Pancreas (tissue), 10 donors: ENCODE measurements at regions not wholly inside any gene's neighbourhood (a gene's known extent, or its start where the extent isn't known, plus 50 kb on each side); places are given as distances from the start of the nearest gene placed in this dataset.
"Not testable (repeated sequence)": the region's sequence is repeated elsewhere in the genome, so short reads cannot be mapped to it uniquely, and the experiment has no call there.

Experiments
- ATAC-seq, 4 donors: fragments of 200-7000 bp; cut with Tn5 transposase; one replicate each; pipeline versions ENCODE4 v1.8.0 to v1.9.1; 2020; ENCODE audit warnings: mild to moderate bottlenecking in 4 of 4, moderate library complexity in 4 of 4
- DNase-seq, 6 donors: peaks; one replicate each; pipeline ENCODE4 v3.0.0-alpha.2; 2020
- FAIRE-seq: peaks from 2 replicates; lab custom pipeline; 2012; peaks lifted over from hg19 to GRCh38; lab: Jason Lieb, UNC
- H3K27ac ChIP-seq, 4 donors: fragments of 200-600 bp; sonication (generic); 1 replicate in 3 of 4; 2 replicates in 1 of 4; pipeline versions ENCODE4 v1.5.0 to v1.8.0; 2020
- H3K27me3 ChIP-seq, 4 donors: fragments of 200-600 bp; one replicate each; pipeline ENCODE4 v1.8.0; 2021
- H3K36me3 ChIP-seq, 3 donors: fragments of 200-600 bp; sonication (generic) in 1 of 3; one replicate each; pipeline versions ENCODE4 v1.5.0 to v1.8.0; 2020 to 2021
- H3K4me1 ChIP-seq, 3 donors: fragments of 200-600 bp; one replicate each; pipeline ENCODE4 v1.8.0; 2021
- H3K4me3 ChIP-seq, 4 donors: fragments of 200-600 bp; sonication (generic) in 2 of 4; one replicate each; pipeline versions ENCODE4 v1.5.0 to v1.8.0; 2020 to 2021
- H3K9me3 ChIP-seq, 4 donors: fragments of 200-600 bp; one replicate each; pipeline ENCODE4 v1.8.0; 2021
- CTCF ChIP-seq, 4 donors: fragments of 200-600 bp; sonication (generic) in 3 of 4; IDR thresholded peaks; one replicate each; pipeline versions ENCODE4 v1.5.0 to v1.8.0; 2021; ENCODE audit warnings: antibody characterized with exemption in 4 of 4
- WGBS, 2 donors: extraction: QIAGEN DNeasy Blood & Tissue Kit; methylation state at CpG; one replicate each; pipeline ENCODE4 v1.1.7; 2013; 5-methylcytosine and 5-hydroxymethylcytosine counted together
- intact Hi-C, 3 donors: fragments of 100-400 bp; cut with DNase I; formaldehyde crosslinking; loops; one replicate each; pipeline versions ENCODE4 v1.11.1 to v1.14.2; 2022
- donor health status: healthy with polysubstance abuse.
- donor health status: DM: no; HTN: no; CAD: no; lungs with moderate emphysema.
- donor health status: DM: no; HTN: no; CAD: no.
- donor health status: control.
- donor health status: control.
- donor health status: Bipolar disorder and iron deficiency.
- donor health status: DM: yes; HTN: yes; CAD: no.
- donor health status: DM: no; HTN: no; CAD: no.
- donor health status: DM: no; HTN: no; CAD: no.
- donor health status: DM: yes; HTN: yes; CAD: no.

GRCh38 chr7:106442476-106442875, 157.7 kb upstream of the NAMPT start:
- 84 to 89% methylated on average over 1 of the region's 1 CpG for WGBS, 2 donors
- Histone ChIP-seq H3K27me3 (no peaks in the 10 kb centered on the region), H3K27ac (no peak overlapping the region), H3K36me3 (no peaks in the 10 kb centered on the region), H3K4me1 (no peaks in the 10 kb centered on the region), H3K9me3 (no peaks in the 10 kb centered on the region), H3K4me3 (no peak overlapping the region)
- FAIRE-seq (no peak), DNase-seq (no peak), ATAC-seq (no peak)
- no peak for TF ChIP-seq CTCF (IDR thresholded peaks at IDR 0.05)
- intact Hi-C loops = no loop called here

DNA sequence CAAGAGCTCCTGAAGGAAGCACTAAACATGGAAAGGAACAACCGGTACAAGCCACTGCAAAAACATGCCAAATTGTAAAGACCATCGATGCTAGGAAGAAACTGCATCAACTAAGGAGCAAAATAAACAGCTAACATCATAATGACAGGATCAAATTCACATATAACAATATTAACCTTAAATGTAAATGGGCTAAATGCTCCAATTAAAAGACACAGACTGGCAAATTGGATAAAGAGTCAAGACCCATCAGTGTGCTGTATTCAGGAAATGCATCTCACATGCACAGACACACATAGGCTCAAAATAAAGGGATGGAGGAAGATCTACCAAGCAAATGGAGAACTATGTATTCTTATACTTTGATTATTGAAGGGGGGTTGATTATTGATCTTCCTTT, 156.6 kb upstream of the NAMPT start:
- H3K27ac ChIP-seq, FAIRE-seq, H3K4me1 ChIP-seq, H3K4me3 ChIP-seq, H3K36me3 ChIP-seq, ATAC-seq, intact Hi-C loops, DNase-seq, H3K9me3 ChIP-seq, H3K27me3 ChIP-seq: not testable (repeated sequence)
- WGBS, 2 donors = 79 to 89% methylated on average over 2 of the region's 2 CpGs

DNA sequence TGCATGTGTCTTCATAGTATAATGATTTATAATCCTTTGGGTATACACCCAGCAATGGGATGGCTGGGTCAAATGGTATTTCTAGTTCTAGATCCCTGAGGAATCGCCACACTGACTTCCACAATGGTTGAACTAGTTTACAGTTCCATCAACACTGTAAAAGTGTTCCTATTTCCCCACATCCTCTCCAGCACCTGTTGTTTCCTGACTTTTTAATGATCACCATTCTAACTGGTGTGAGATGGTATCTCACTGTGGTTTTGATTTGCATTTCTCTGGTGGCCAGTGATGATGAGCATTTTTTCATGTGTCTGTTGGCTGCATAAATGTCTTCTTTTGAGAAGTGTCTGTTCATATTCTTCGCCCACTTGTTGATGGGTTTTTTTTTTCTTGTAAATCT, 152.2 kb upstream of the NAMPT start:
- 58 to 68% methylated on average over 2 of the region's 2 CpGs for WGBS, 2 donors
- H3K27me3 ChIP-seq, H3K4me3 ChIP-seq, H3K36me3 ChIP-seq, ATAC-seq, FAIRE-seq, H3K27ac ChIP-seq, DNase-seq, intact Hi-C loops, H3K9me3 ChIP-seq, H3K4me1 ChIP-seq: not testable (repeated sequence)

- FAIRE-seq (no peak), DNase-seq (no peak), ATAC-seq (no peak)
- no peak overlapping the region for H3K27ac ChIP-seq
- H3K27me3 ChIP-seq = no peaks in the 10 kb centered on the region
- intact Hi-C loops = no loop called here
- H3K4me3 ChIP-seq = no peak overlapping the region
- TF ChIP-seq CTCF (IDR thresholded peaks at IDR 0.05) = no peak
- no peaks in the 10 kb centered on the region for H3K36me3 ChIP-seq
- no peaks in the 10 kb centered on the region for H3K9me3 ChIP-seq
- 39 to 44% methylated on average over 2 of the region's 2 CpGs for WGBS, 2 donors
- H3K4me1 ChIP-seq = peaks cover 0 to 8% (median 0%) of the 10 kb centered on the region in 3 donors
Observed at GRCh38 chr7:106433377-106433776, 148.6 kb upstream of the NAMPT start.

DNA sequence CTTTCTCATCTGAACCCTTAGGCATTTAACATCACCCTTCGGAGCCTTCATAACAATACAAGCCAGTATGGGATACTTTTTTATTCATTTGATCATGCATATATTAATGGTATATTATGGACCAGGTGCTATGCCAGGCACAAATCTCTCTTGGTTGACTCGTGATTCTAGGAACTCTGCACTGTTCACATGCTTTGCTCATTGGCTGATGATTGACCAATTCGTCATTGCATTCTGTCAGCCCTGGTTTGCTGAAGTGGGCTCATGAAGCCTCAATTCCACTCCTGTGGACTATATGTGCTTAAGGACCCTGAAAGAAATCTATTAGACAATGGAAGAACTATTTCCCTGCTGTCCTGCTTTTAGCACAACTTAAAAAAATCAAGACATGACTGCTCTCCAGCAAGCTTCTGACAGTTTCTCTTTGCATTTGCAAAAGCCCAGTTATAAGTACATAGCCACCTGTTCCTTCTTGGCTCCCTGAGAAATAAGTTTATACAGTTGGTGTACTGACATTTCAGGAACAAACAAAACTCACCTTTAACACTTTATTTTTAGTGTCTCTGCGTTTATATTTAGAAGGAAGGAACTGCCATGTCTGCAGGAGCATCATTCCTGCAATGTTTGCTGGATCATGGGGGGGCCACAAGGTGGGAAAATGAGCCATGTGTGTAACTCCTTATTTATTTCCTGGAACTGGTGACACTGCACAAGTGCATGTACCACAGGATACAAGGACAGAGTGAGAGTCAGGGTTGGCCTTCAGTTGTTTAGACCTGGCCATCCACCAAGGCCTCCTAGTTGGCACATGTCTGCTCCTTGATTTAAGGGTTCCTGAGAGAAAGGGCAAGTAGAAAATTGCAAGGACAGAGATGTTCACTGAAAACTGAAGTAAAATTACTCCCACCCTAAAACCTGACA, 146.0 kb upstream of the NAMPT start:
- DNase-seq = no peak
- peak in 3 of 4 donors; percentile 24 to 74 (median 52) for ATAC-seq
- no peak overlapping the region for H3K27ac ChIP-seq
- 34 to 39% methylated on average over 4 of the region's 4 CpGs for WGBS, 2 donors
- no peak for TF ChIP-seq CTCF (IDR thresholded peaks at IDR 0.05)
- no peaks in the 10 kb centered on the region for H3K27me3 ChIP-seq
- H3K36me3 ChIP-seq = no peaks in the 10 kb centered on the region
- intact Hi-C loops = no loop called here
- no peak for FAIRE-seq
- peaks cover 0 to 12% (median 0%) of the 10 kb centered on the region in 3 donors for H3K4me1 ChIP-seq
- H3K9me3 ChIP-seq = no peaks in the 10 kb centered on the region
- no peak overlapping the region for H3K4me3 ChIP-seq

GRCh38 chr7:106430103-106430502, 145.3 kb upstream of the NAMPT start:
- no peaks in the 10 kb centered on the region for H3K36me3 ChIP-seq
- no peaks in the 10 kb centered on the region for H3K9me3 ChIP-seq
- FAIRE-seq = no peak
- 47 to 50% methylated on average over 4 of the region's 4 CpGs for WGBS, 2 donors
- peaks cover 0 to 19% (median 0%) of the 10 kb centered on the region in 3 donors for H3K4me1 ChIP-seq
- no peaks in the 10 kb centered on the region for H3K27me3 ChIP-seq
- TF ChIP-seq CTCF (IDR thresholded peaks at IDR 0.05) = no peak
- ATAC-seq = no peak
- DNase-seq = no peak
- H3K27ac ChIP-seq = no peak overlapping the region
- intact Hi-C loops = no loop called here
- H3K4me3 ChIP-seq = no peak overlapping the region
